ENCODE measurements at regions not wholly inside any gene's neighbourhood (a gene's known extent, or its start where the extent isn't known, plus 50 kb on each side); places are given as distances from the start of the nearest gene placed in this dataset.

DNA sequence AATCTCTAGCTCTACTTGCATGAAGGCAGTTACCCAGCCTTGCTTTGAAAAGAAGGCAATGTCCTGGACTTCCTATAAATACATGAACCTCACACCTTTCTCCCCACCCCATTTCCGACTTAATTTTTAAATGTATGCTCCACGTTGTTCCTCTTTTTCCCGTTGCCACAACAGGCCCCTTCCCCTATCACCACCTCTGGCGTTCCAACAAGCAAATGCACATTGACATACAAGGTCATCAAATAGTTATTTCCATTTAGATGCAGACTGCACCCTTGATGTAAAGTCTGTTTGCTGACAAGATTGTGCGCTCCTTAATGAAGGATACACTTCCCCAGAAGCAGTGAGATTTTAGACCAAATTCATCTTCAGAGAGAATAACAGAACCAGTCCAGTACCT lies 260.7 kb upstream of the UMPS start (continued):
- TF ChIP-seq KDM4A (IDR thresholded peaks at IDR 0.05; ENCODE audit: low read depth, low read length, severe bottlenecking): no peak
